ENCODE measurements at regions not wholly inside any gene's neighbourhood (a gene's known extent, or its start where the extent isn't known, plus 50 kb on each side); places are given as distances from the start of the nearest gene placed in this dataset.
A peak's percentile ranks its signal among the peaks of the same experiment; 100 is the strongest.

DNA sequence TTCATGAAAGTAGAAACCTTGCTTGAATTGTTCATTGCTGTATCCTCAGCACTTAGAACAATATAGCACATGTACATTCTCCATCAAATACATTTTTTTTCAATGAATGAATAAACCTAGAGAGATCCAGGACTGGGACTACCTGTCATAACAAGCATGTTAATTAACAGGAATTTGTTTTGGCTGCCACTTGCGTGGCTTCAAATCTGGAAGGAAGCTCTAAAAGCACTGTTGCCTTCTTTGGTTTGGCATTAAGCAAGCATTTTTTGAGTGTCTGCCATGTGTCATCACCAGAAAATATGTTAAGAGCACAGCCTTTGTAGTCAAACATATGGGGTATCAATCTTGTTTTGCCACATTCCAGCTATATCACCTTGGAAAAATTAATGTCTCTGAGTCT, 131.9 kb upstream of the BACH2 start:
- DNase-seq: no peak
- Histone ChIP-seq H3K36me3 (ENCODE audit: control insufficient read depth in 4 of 4, insufficient read depth in 4 of 4, low read length in 3 of 4) (no peaks in the 10 kb centered on the region), H3K4me1 (ENCODE audit: control extremely low read depth in 1 of 4, control insufficient read depth in 4 of 4, insufficient read depth in 4 of 4, low read length in 3 of 4) (no peaks in the 10 kb centered on the region), H3K27ac (ENCODE audit: insufficient read depth in 1 of 2, low read depth in 1 of 2, low read length in 2 of 2, poor library complexity in 1 of 2, severe bottlenecking in 2 of 2) (no peak overlapping the region), H3K4me3 (ENCODE audit: control insufficient read depth in 1 of 7, extremely low read depth in 1 of 7, insufficient read depth in 4 of 7, low read depth in 2 of 7, low read length in 6 of 7) (no peak overlapping the region), H3K9me3 (ENCODE audit: control extremely low read depth in 1 of 5, control insufficient read depth in 4 of 5, insufficient read depth in 2 of 5, low read depth in 1 of 5, low read length in 4 of 5) (peaks cover 0 to 23% (median 8%) of the 10 kb centered on the region in 5 experiments), H3K27me3 (replicated peaks in 2 of 5; ENCODE audit: control insufficient read depth in 4 of 5, insufficient read depth in 5 of 5, low read length in 4 of 5) (no peaks in the 10 kb centered on the region)
- WGBS (ENCODE audit: insufficient coverage): 100% methylated on average over 1 of the region's 1 CpG
- CTCF ChIA-PET: interaction anchor here (0.8 kb wide), 1 partner anchor 148 kb away, joined by 3 read pairs; no protein-coding TSS in a partner anchor
- POLR2A ChIA-PET: no interaction called here

DNA sequence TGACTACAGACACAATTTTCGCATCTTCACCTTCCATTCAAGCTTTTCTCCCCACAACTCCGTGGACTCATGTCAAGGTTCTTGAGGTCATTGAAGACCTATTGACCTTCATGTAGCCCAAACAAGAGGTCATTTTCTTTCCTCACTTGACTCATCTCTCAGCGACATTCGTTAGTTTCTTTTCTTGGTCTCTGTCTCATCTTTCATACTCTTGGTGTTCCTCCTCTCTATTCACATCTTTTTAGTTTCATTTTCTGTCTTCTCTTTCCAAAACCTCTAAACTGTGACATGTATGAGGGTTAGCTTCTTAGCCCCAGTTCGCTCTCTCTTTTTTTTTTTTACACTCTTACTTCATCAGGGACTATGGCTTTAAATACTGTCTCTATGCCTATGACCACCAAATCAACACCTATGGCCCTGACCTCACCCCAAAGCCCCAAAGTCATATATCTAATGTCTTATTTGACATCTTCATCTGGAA, 128.6 kb upstream of the BACH2 start:
- Histone ChIP-seq H3K4me3 (ENCODE audit: control insufficient read depth in 1 of 7, extremely low read depth in 1 of 7, insufficient read depth in 4 of 7, low read depth in 2 of 7, low read length in 6 of 7) (no peak overlapping the region), H3K9me3 (ENCODE audit: control extremely low read depth in 1 of 5, control insufficient read depth in 4 of 5, insufficient read depth in 2 of 5, low read depth in 1 of 5, low read length in 4 of 5) (peaks cover 0 to 12% (median 2%) of the 10 kb centered on the region in 5 experiments), H3K27me3 (replicated peaks in 2 of 5; ENCODE audit: control insufficient read depth in 4 of 5, insufficient read depth in 5 of 5, low read length in 4 of 5) (no peaks in the 10 kb centered on the region), H3K4me1 (ENCODE audit: control extremely low read depth in 1 of 4, control insufficient read depth in 4 of 4, insufficient read depth in 4 of 4, low read length in 3 of 4) (peaks cover 0 to 7% (median 3%) of the 10 kb centered on the region in 4 experiments), H3K27ac (ENCODE audit: insufficient read depth in 1 of 2, low read depth in 1 of 2, low read length in 2 of 2, poor library complexity in 1 of 2, severe bottlenecking in 2 of 2) (no peak overlapping the region), H3K36me3 (ENCODE audit: control insufficient read depth in 4 of 4, insufficient read depth in 4 of 4, low read length in 3 of 4) (no peaks in the 10 kb centered on the region)
- ChIA-PET POLR2A (no interaction called here), CTCF (interaction anchor here (0.9 kb wide), 1 partner anchor 54 kb away, joined by 3 read pairs; no protein-coding TSS in a partner anchor)
- 91% methylated on average over 5 of the region's 5 CpGs for WGBS (ENCODE audit: insufficient coverage)
- no peak for DNase-seq

DNA sequence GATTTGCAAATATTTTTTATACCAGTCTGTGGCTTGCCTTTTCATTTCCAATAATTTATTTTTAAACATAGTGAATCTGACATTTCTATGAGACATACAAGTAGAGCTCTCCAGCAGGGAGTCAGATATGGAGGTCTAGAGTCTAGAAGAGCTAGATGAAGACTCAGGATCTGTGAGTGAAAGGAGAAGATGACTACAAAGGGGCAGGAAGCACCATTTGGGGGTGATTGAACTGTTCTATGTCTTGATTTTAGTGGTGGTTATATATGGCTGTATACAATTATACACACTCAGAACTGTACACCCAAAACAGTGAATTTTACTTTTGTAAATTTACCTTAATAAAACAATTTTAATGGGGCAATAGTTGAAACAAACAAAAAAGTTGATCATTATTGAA, 127.9 kb upstream of the BACH2 start:
- CTCF ChIA-PET: interaction anchor here (1.2 kb wide), 1 partner anchor 55 kb away, joined by 3 read pairs; no protein-coding TSS in a partner anchor
- Histone ChIP-seq H3K27ac (ENCODE audit: insufficient read depth in 1 of 2, low read depth in 1 of 2, low read length in 2 of 2, poor library complexity in 1 of 2, severe bottlenecking in 2 of 2) (no peak overlapping the region), H3K9me3 (ENCODE audit: control extremely low read depth in 1 of 5, control insufficient read depth in 4 of 5, insufficient read depth in 2 of 5, low read depth in 1 of 5, low read length in 4 of 5) (peaks cover 0 to 6% (median 0%) of the 10 kb centered on the region in 5 experiments), H3K4me3 (ENCODE audit: control insufficient read depth in 1 of 7, extremely low read depth in 1 of 7, insufficient read depth in 4 of 7, low read depth in 2 of 7, low read length in 6 of 7) (no peak overlapping the region), H3K36me3 (ENCODE audit: control insufficient read depth in 4 of 4, insufficient read depth in 4 of 4, low read length in 3 of 4) (no peaks in the 10 kb centered on the region), H3K4me1 (ENCODE audit: control extremely low read depth in 1 of 4, control insufficient read depth in 4 of 4, insufficient read depth in 4 of 4, low read length in 3 of 4) (peaks cover 0 to 7% (median 3%) of the 10 kb centered on the region in 4 experiments), H3K27me3 (replicated peaks in 2 of 5; ENCODE audit: control insufficient read depth in 4 of 5, insufficient read depth in 5 of 5, low read length in 4 of 5) (no peaks in the 10 kb centered on the region)
- no peak for DNase-seq
- POLR2A ChIA-PET: no interaction called here

DNA sequence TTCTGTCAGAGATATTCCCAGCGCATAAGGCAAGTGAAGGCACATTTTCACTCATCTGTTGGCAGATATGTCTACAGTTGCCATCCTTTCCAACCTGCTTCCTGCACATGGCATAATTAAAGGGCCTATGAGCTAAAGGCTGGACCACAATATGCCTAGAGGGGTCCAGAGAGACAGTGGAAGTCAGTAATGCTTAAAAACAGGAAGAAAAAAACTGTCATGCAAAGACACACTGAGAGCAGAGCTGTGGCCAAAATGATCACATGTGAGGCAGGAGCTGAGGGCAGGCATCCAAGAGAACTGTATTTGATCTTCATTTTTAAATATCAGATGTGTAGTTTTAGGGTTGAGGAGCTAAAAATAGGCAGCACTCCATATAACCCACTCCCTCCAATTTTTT, 125.0 kb upstream of the BACH2 start:
- ChIA-PET CTCF (interaction anchor here (0.6 to 1.3 kb wide), 4 partner anchors 12 to 45 kb away, joined by 3 to 4 read pairs (median 3); no protein-coding TSS in a partner anchor), POLR2A (no interaction called here)
- no peak overlapping the region for H3K27ac ChIP-seq (ENCODE audit: insufficient read depth in 1 of 2, low read depth in 1 of 2, low read length in 2 of 2, poor library complexity in 1 of 2, severe bottlenecking in 2 of 2)

DNA sequence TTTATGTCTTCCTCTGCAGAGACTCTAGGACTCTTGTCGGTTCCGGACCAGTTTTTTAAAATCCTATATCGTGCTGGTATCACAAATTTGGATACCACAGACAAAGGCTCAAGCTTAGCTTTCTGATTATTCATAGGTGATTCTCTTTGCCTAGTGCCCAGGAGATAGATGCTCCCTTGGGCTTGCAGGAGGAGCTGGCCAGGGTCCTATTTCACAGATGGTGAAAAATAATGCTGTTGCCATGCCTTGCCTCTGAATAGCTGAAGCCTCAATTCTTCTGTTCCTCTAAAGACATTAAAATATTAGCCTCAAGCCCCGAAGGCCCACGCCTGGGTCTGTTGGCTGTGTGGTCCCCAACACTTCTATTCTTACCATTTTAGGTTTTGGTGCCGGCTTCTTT, 123.9 kb upstream of the BACH2 start:
- no peaks in the 10 kb centered on the region for H3K27me3 ChIP-seq (replicated peaks in 2 of 5; ENCODE audit: control insufficient read depth in 4 of 5, insufficient read depth in 5 of 5, low read length in 4 of 5)
- POLR2A ChIA-PET: no interaction called here
- peaks cover 0 to 7% (median 3%) of the 10 kb centered on the region in 4 experiments for H3K4me1 ChIP-seq (ENCODE audit: control extremely low read depth in 1 of 4, control insufficient read depth in 4 of 4, insufficient read depth in 4 of 4, low read length in 3 of 4)
- no peak overlapping the region for H3K4me3 ChIP-seq (ENCODE audit: control insufficient read depth in 1 of 7, extremely low read depth in 1 of 7, insufficient read depth in 4 of 7, low read depth in 2 of 7, low read length in 6 of 7)
- no peaks in the 10 kb centered on the region for H3K9me3 ChIP-seq (ENCODE audit: control extremely low read depth in 1 of 5, control insufficient read depth in 4 of 5, insufficient read depth in 2 of 5, low read depth in 1 of 5, low read length in 4 of 5)
- no peaks in the 10 kb centered on the region for H3K36me3 ChIP-seq (ENCODE audit: control insufficient read depth in 4 of 4, insufficient read depth in 4 of 4, low read length in 3 of 4)
- CTCF ChIA-PET: interaction anchor here (1.2 to 1.3 kb wide), 2 partner anchors 11 to 21 kb away, joined by 3 to 4 read pairs; no protein-coding TSS in a partner anchor
- whole genome bisulfite sequencing (ENCODE audit: insufficient coverage): 96% methylated on average over 5 of the region's 6 CpGs
- no peak overlapping the region for H3K27ac ChIP-seq (ENCODE audit: insufficient read depth in 1 of 2, low read depth in 1 of 2, low read length in 2 of 2, poor library complexity in 1 of 2, severe bottlenecking in 2 of 2)
- DNase-seq: no peak

More for the DNA sequence above, 125.0 kb upstream of the BACH2 start:
- no peaks in the 10 kb centered on the region for H3K27me3 ChIP-seq (replicated peaks in 2 of 5; ENCODE audit: control insufficient read depth in 4 of 5, insufficient read depth in 5 of 5, low read length in 4 of 5)
- H3K4me1 ChIP-seq (ENCODE audit: control extremely low read depth in 1 of 4, control insufficient read depth in 4 of 4, insufficient read depth in 4 of 4, low read length in 3 of 4): peaks cover 0 to 7% (median 3%) of the 10 kb centered on the region in 4 experiments
- H3K36me3 ChIP-seq (ENCODE audit: control insufficient read depth in 4 of 4, insufficient read depth in 4 of 4, low read length in 3 of 4): no peaks in the 10 kb centered on the region
- WGBS (ENCODE audit: insufficient coverage): no CpG with 5 or more reads among the region's 1 CpG
- H3K9me3 ChIP-seq (ENCODE audit: control extremely low read depth in 1 of 5, control insufficient read depth in 4 of 5, insufficient read depth in 2 of 5, low read depth in 1 of 5, low read length in 4 of 5): no peaks in the 10 kb centered on the region
- peak in 2 of 3 donors; percentile 49 to 51 for DNase-seq
- no peak overlapping the region for H3K4me3 ChIP-seq (ENCODE audit: control insufficient read depth in 1 of 7, extremely low read depth in 1 of 7, insufficient read depth in 4 of 7, low read depth in 2 of 7, low read length in 6 of 7)

DNA sequence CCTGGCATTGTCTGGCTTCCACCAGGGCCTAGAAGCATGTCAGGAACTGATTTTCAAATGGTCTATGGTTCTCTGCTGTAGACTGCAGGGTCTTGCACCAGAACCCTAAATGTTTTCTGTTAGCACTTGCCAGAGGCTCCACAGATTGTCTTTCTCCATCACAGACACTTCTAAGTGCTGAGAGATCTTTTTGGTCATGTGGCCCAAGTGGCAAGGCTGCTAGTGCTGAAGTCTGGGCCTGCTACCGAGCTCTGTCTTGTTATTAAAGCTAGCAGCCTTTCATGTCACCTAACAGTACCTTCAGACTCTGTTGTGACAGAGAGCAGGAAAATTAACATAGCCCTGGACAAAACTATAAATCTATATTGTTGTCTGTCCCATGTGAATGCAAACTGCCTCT, 120.7 kb upstream of the BACH2 start:
- Histone ChIP-seq H3K4me1 (ENCODE audit: control extremely low read depth in 1 of 4, control insufficient read depth in 4 of 4, insufficient read depth in 4 of 4, low read length in 3 of 4) (peaks cover 0 to 16% (median 9%) of the 10 kb centered on the region in 4 experiments), H3K9me3 (ENCODE audit: control extremely low read depth in 1 of 5, control insufficient read depth in 4 of 5, insufficient read depth in 2 of 5, low read depth in 1 of 5, low read length in 4 of 5) (no peaks in the 10 kb centered on the region), H3K27ac (ENCODE audit: insufficient read depth in 1 of 2, low read depth in 1 of 2, low read length in 2 of 2, poor library complexity in 1 of 2, severe bottlenecking in 2 of 2) (no peak overlapping the region), H3K36me3 (ENCODE audit: control insufficient read depth in 4 of 4, insufficient read depth in 4 of 4, low read length in 3 of 4) (no peaks in the 10 kb centered on the region), H3K4me3 (ENCODE audit: control insufficient read depth in 1 of 7, extremely low read depth in 1 of 7, insufficient read depth in 4 of 7, low read depth in 2 of 7, low read length in 6 of 7) (no peak overlapping the region), H3K27me3 (replicated peaks in 2 of 5; ENCODE audit: control insufficient read depth in 4 of 5, insufficient read depth in 5 of 5, low read length in 4 of 5) (no peaks in the 10 kb centered on the region)
- DNase-seq: no peak
- CTCF ChIA-PET: interaction anchor here (1.3 kb wide), 1 partner anchor 47 kb away, joined by 3 read pairs; no protein-coding TSS in a partner anchor
- POLR2A ChIA-PET: no interaction called here
- 100% methylated on average over 1 of the region's 1 CpG for WGBS (ENCODE audit: insufficient coverage)

DNA sequence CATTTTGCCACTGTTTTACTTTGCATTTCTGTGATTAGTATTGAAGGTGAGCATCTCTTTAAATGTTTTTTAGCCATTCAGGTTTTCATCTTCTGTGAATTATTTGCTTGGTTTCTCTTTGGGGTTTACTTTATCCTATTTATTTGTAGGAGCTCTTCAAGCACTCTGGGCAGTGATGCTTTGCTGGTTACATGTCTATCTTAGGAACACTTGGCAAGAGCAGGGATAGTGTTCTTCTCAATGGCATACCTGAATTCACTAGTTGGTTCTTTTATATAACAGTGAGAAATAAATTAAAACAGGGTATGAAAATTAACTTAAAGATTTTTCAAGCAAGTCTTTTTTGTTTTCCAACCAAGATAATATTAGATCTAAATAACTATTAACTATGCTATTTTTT, 119.7 kb upstream of the BACH2 start:
- peaks cover 0 to 9% (median 6%) of the 10 kb centered on the region in 4 experiments for H3K4me1 ChIP-seq (ENCODE audit: control extremely low read depth in 1 of 4, control insufficient read depth in 4 of 4, insufficient read depth in 4 of 4, low read length in 3 of 4)
- H3K4me3 ChIP-seq (ENCODE audit: control insufficient read depth in 1 of 7, extremely low read depth in 1 of 7, insufficient read depth in 4 of 7, low read depth in 2 of 7, low read length in 6 of 7): no peak overlapping the region
- H3K27me3 ChIP-seq (replicated peaks in 2 of 5; ENCODE audit: control insufficient read depth in 4 of 5, insufficient read depth in 5 of 5, low read length in 4 of 5): no peaks in the 10 kb centered on the region
- ChIA-PET POLR2A (no interaction called here), CTCF (interaction anchor here (1.8 kb wide), 1 partner anchor 12 kb away, joined by 4 read pairs; no protein-coding TSS in a partner anchor)
- no peak overlapping the region for H3K27ac ChIP-seq (ENCODE audit: insufficient read depth in 1 of 2, low read depth in 1 of 2, low read length in 2 of 2, poor library complexity in 1 of 2, severe bottlenecking in 2 of 2)
- H3K36me3 ChIP-seq (ENCODE audit: control insufficient read depth in 4 of 4, insufficient read depth in 4 of 4, low read length in 3 of 4): no peaks in the 10 kb centered on the region
- DNase-seq: no peak
- H3K9me3 ChIP-seq (ENCODE audit: control extremely low read depth in 1 of 5, control insufficient read depth in 4 of 5, insufficient read depth in 2 of 5, low read depth in 1 of 5, low read length in 4 of 5): no peaks in the 10 kb centered on the region
